ENCODE measurements at regions not wholly inside any gene's neighbourhood (a gene's known extent, or its start where the extent isn't known, plus 50 kb on each side); places are given as distances from the start of the nearest gene placed in this dataset.

GRCh38 chr5:125607018-125607417 is 816.2 kb upstream of the GRAMD2B start:
- no peak for DNase-seq (ENCODE audit: extremely low spot score)
- Histone ChIP-seq H3K4me1 (no peaks in the 10 kb centered on the region), H3K27me3 (no peaks in the 10 kb centered on the region), H3K36me3 (no peaks in the 10 kb centered on the region), H3K9me3 (no peaks in the 10 kb centered on the region), H3K4me3 (no peak overlapping the region), H3K27ac (replicated peaks in 1 of 4) (no peak overlapping the region)
- 86% methylated on average over 2 of the region's 2 CpGs for WGBS
- intact Hi-C loops (cut with DNase I), result no loop called here
- TF ChIP-seq POLR2A (IDR thresholded peaks at IDR 0.05; ENCODE audit: low read depth) (no peak), POLR2AphosphoS5 (IDR thresholded peaks at IDR 0.05) (no peak), CTCF (IDR thresholded peaks at IDR 0.05) (no peak), EP300 (IDR thresholded peaks at IDR 0.05) (no peak)

GRCh38 chr5:125609011-125609410 is 814.2 kb upstream of the GRAMD2B start:
- no peaks in the 10 kb centered on the region for H3K4me1 ChIP-seq
- no peaks in the 10 kb centered on the region for H3K36me3 ChIP-seq
- H3K9me3 ChIP-seq, result no peaks in the 10 kb centered on the region
- H3K27me3 ChIP-seq, result no peaks in the 10 kb centered on the region
- no peak overlapping the region for H3K4me3 ChIP-seq
- H3K27ac ChIP-seq (replicated peaks in 1 of 4), result no peak overlapping the region
- intact Hi-C loops (cut with DNase I), result no loop called here
- TF ChIP-seq POLR2AphosphoS5 (IDR thresholded peaks at IDR 0.05), result no peak
- TF ChIP-seq CTCF (IDR thresholded peaks at IDR 0.05), result no peak
- no peak for TF ChIP-seq EP300 (IDR thresholded peaks at IDR 0.05)
- TF ChIP-seq POLR2A (IDR thresholded peaks at IDR 0.05; ENCODE audit: low read depth), result no peak
- WGBS, result 83% methylated on average over 1 of the region's 1 CpG
- no peak for DNase-seq (ENCODE audit: extremely low spot score)

- WGBS, result 76% methylated on average over 2 of the region's 2 CpGs
- TF ChIP-seq CTCF (IDR thresholded peaks at IDR 0.05), result no peak
- no peak for TF ChIP-seq EP300 (IDR thresholded peaks at IDR 0.05)
- no peak for TF ChIP-seq POLR2A (IDR thresholded peaks at IDR 0.05; ENCODE audit: low read depth)
- no peak for TF ChIP-seq POLR2AphosphoS5 (IDR thresholded peaks at IDR 0.05)
- Histone ChIP-seq H3K4me1 (no peaks in the 10 kb centered on the region), H3K9me3 (no peaks in the 10 kb centered on the region), H3K4me3 (no peak overlapping the region), H3K27me3 (no peaks in the 10 kb centered on the region), H3K27ac (replicated peaks in 1 of 4) (no peak overlapping the region), H3K36me3 (no peaks in the 10 kb centered on the region)
- intact Hi-C loops (cut with DNase I), result no loop called here
- DNase-seq (ENCODE audit: extremely low spot score), result no peak
Observed at GRCh38 chr5:125610892-125611291, 812.3 kb upstream of the GRAMD2B start.

- intact Hi-C loops (cut with DNase I), result no loop called here
- H3K4me3 ChIP-seq, result no peak overlapping the region
- H3K27me3 ChIP-seq, result no peaks in the 10 kb centered on the region
- no peak overlapping the region for H3K27ac ChIP-seq (replicated peaks in 1 of 4)
- no peak for DNase-seq (ENCODE audit: extremely low spot score)
- no peaks in the 10 kb centered on the region for H3K9me3 ChIP-seq
- H3K36me3 ChIP-seq, result no peaks in the 10 kb centered on the region
- no peaks in the 10 kb centered on the region for H3K4me1 ChIP-seq
- TF ChIP-seq CTCF (IDR thresholded peaks at IDR 0.05), result no peak
- TF ChIP-seq POLR2AphosphoS5 (IDR thresholded peaks at IDR 0.05), result no peak
Observed at GRCh38 chr5:125611541-125611940, 811.7 kb upstream of the GRAMD2B start.

- no peak overlapping the region for H3K4me3 ChIP-seq
- WGBS, result 69% methylated on average over 15 of the region's 15 CpGs
- H3K27me3 ChIP-seq, result no peaks in the 10 kb centered on the region
- H3K9me3 ChIP-seq, result no peaks in the 10 kb centered on the region
- H3K36me3 ChIP-seq, result no peaks in the 10 kb centered on the region
- DNase-seq (ENCODE audit: extremely low spot score), result no peak
- intact Hi-C loops (cut with DNase I), result no loop called here
- no peak for TF ChIP-seq CTCF (IDR thresholded peaks at IDR 0.05)
- H3K4me1 ChIP-seq, result no peaks in the 10 kb centered on the region
- H3K27ac ChIP-seq (replicated peaks in 1 of 4), result no peak overlapping the region
Observed at GRCh38 chr5:125612181-125612721, 811.0 kb upstream of the GRAMD2B start.

All from esophagus muscularis mucosa (tissue), 4 donors.